ENCODE measurements at regions not wholly inside any gene's neighbourhood (a gene's known extent, or its start where the extent isn't known, plus 50 kb on each side); places are given as distances from the start of the nearest gene placed in this dataset.

DNA sequence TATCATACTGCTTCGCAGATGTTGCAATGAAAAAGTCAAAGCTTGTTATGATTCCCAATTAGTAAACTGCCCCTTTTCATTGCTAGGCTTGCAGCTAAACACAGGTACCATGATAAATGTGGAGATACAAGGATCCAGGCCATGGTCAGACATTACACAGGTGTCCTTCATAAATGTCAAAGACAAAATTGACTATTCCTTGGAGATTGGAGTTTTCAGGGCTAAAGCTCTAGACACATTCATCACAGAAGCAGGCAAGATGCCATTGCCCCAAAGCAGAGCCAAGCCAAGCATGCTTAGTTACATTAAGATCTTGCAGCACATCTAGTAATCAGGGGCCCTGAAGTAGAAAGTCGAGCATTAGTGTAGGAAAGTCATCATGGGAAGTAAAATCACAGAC lies 111.3 kb upstream of the INTU start (continued):
- TF ChIP-seq, protein P1, sequence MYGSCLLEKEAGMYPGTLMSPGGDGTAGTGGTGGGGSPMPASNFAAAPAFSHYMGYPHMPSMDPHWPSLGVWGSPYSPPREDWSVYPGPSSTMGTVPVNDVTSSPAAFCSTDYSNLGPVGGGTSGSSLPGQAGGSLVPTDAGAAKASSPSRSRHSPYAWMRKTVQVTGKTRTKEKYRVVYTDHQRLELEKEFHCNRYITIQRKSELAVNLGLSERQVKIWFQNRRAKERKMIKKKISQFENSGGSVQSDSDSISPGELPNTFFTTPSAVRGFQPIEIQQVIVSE (CRISPR knock-in tag; IDR thresholded peaks at IDR 0.05; ENCODE audit: borderline replicate concordance), result no peak
- TF ChIP-seq, protein P2, sequence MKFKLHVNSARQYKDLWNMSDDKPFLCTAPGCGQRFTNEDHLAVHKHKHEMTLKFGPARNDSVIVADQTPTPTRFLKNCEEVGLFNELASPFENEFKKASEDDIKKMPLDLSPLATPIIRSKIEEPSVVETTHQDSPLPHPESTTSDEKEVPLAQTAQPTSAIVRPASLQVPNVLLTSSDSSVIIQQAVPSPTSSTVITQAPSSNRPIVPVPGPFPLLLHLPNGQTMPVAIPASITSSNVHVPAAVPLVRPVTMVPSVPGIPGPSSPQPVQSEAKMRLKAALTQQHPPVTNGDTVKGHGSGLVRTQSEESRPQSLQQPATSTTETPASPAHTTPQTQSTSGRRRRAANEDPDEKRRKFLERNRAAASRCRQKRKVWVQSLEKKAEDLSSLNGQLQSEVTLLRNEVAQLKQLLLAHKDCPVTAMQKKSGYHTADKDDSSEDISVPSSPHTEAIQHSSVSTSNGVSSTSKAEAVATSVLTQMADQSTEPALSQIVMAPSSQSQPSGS (CRISPR knock-in tag; IDR thresholded peaks at IDR 0.05; ENCODE audit: borderline replicate concordance, low read depth), result no peak
- TF ChIP-seq ZNF671 (CRISPR knock-in tag; IDR thresholded peaks at IDR 0.05), result no peak
- TF ChIP-seq, protein P3, sequence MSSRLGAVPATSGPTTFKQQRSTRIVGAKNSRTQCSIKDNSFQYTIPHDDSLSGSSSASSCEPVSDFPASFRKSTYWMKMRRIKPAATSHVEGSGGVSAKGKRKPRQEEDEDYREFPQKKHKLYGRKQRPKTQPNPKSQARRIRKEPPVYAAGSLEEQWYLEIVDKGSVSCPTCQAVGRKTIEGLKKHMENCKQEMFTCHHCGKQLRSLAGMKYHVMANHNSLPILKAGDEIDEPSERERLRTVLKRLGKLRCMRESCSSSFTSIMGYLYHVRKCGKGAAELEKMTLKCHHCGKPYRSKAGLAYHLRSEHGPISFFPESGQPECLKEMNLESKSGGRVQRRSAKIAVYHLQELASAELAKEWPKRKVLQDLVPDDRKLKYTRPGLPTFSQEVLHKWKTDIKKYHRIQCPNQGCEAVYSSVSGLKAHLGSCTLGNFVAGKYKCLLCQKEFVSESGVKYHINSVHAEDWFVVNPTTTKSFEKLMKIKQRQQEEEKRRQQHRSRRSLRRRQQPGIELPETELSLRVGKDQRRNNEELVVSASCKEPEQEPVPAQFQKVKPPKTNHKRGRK (CRISPR knock-in tag; IDR thresholded peaks at IDR 0.05; ENCODE audit: borderline replicate concordance), result no peak

- H3K4me3 Mint-ChIP-seq, result no peak overlapping the region
- ChIA-PET CTCF (interaction anchor here (2.9 kb wide), 1 partner anchor 63 kb away, joined by 8 read pairs; no protein-coding TSS in a partner anchor), POLR2A (no interaction called here)
These were observed 109.4 kb upstream of the INTU start for GRCh38 chr4:127523369-127523768.

DNA sequence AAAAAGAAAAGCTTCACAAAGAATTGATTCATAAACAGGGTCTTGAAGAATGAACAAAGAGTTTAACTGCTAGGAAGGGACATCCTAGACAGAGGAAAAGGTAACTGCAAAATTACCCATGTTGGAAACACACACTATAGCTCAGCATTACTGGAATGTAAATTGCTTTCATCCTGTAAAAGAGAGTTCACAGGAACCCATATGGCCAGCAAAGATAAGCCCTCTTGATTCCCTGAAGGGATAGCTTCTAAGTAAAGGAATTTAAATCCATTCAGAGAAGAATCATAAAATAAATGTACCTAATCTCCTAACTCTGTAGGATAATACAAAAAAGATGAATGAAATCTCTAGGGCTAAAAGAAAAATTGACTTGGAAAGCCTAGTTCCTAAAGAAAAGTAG lies 107.1 kb upstream of the INTU start:
- Mint-ChIP-seq H3K27me3 (ENCODE audit: low read depth) (no peaks in the 10 kb centered on the region), H3K9me3 (peaks cover 18% of the 10 kb centered on the region), H3K36me3 (peaks cover 9% of the 10 kb centered on the region; the same call in 1 of the 2 replicates), H3K27ac (no peak overlapping the region), H3K4me1 (peaks cover 7% of the 10 kb centered on the region), H3K4me3 (no peak overlapping the region)
- ChIA-PET POLR2A (no interaction called here), CTCF (no interaction called here)
- no peak for DNase-seq (ENCODE audit: low spot score)
- no peak for ATAC-seq
- TF ChIP-seq ELF4 (CRISPR knock-in tag; IDR thresholded peaks at IDR 0.05; ENCODE audit: low read depth), result no peak
- no peak for TF ChIP-seq GTF2I (CRISPR knock-in tag; conservative IDR thresholded peaks at IDR 0.05)
- no peak for TF ChIP-seq NR3C1 (CRISPR knock-in tag; conservative IDR thresholded peaks at IDR 0.05; ENCODE audit: low read depth)
- TF ChIP-seq E2F4 (CRISPR knock-in tag; IDR thresholded peaks at IDR 0.05; ENCODE audit: borderline replicate concordance, low read depth), result no peak
- TF ChIP-seq, protein P4, sequence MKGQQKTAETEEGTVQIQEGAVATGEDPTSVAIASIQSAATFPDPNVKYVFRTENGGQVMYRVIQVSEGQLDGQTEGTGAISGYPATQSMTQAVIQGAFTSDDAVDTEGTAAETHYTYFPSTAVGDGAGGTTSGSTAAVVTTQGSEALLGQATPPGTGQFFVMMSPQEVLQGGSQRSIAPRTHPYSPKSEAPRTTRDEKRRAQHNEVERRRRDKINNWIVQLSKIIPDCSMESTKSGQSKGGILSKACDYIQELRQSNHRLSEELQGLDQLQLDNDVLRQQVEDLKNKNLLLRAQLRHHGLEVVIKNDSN (CRISPR knock-in tag; IDR thresholded peaks at IDR 0.05), result no peak
- TF ChIP-seq, protein P5, sequence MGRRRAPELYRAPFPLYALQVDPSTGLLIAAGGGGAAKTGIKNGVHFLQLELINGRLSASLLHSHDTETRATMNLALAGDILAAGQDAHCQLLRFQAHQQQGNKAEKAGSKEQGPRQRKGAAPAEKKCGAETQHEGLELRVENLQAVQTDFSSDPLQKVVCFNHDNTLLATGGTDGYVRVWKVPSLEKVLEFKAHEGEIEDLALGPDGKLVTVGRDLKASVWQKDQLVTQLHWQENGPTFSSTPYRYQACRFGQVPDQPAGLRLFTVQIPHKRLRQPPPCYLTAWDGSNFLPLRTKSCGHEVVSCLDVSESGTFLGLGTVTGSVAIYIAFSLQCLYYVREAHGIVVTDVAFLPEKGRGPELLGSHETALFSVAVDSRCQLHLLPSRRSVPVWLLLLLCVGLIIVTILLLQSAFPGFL (CRISPR knock-in tag; IDR thresholded peaks at IDR 0.05; ENCODE audit: borderline replicate concordance), result no peak
- TF ChIP-seq, protein P6, sequence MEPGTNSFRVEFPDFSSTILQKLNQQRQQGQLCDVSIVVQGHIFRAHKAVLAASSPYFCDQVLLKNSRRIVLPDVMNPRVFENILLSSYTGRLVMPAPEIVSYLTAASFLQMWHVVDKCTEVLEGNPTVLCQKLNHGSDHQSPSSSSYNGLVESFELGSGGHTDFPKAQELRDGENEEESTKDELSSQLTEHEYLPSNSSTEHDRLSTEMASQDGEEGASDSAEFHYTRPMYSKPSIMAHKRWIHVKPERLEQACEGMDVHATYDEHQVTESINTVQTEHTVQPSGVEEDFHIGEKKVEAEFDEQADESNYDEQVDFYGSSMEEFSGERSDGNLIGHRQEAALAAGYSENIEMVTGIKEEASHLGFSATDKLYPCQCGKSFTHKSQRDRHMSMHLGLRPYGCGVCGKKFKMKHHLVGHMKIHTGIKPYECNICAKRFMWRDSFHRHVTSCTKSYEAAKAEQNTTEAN (CRISPR knock-in tag; IDR thresholded peaks at IDR 0.05), result no peak
- TF ChIP-seq, protein P7, sequence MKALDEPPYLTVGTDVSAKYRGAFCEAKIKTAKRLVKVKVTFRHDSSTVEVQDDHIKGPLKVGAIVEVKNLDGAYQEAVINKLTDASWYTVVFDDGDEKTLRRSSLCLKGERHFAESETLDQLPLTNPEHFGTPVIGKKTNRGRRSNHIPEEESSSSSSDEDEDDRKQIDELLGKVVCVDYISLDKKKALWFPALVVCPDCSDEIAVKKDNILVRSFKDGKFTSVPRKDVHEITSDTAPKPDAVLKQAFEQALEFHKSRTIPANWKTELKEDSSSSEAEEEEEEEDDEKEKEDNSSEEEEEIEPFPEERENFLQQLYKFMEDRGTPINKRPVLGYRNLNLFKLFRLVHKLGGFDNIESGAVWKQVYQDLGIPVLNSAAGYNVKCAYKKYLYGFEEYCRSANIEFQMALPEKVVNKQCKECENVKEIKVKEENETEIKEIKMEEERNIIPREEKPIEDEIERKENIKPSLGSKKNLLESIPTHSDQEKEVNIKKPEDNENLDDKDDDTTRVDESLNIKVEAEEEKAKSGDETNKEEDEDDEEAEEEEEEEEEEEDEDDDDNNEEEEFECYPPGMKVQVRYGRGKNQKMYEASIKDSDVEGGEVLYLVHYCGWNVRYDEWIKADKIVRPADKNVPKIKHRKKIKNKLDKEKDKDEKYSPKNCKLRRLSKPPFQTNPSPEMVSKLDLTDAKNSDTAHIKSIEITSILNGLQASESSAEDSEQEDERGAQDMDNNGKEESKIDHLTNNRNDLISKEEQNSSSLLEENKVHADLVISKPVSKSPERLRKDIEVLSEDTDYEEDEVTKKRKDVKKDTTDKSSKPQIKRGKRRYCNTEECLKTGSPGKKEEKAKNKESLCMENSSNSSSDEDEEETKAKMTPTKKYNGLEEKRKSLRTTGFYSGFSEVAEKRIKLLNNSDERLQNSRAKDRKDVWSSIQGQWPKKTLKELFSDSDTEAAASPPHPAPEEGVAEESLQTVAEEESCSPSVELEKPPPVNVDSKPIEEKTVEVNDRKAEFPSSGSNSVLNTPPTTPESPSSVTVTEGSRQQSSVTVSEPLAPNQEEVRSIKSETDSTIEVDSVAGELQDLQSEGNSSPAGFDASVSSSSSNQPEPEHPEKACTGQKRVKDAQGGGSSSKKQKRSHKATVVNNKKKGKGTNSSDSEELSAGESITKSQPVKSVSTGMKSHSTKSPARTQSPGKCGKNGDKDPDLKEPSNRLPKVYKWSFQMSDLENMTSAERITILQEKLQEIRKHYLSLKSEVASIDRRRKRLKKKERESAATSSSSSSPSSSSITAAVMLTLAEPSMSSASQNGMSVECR (CRISPR knock-in tag; IDR thresholded peaks at IDR 0.05; ENCODE audit: borderline replicate concordance), result no peak
- no peak for TF ChIP-seq PRRX2 (CRISPR knock-in tag; IDR thresholded peaks at IDR 0.05)
- TF ChIP-seq, protein P8, sequence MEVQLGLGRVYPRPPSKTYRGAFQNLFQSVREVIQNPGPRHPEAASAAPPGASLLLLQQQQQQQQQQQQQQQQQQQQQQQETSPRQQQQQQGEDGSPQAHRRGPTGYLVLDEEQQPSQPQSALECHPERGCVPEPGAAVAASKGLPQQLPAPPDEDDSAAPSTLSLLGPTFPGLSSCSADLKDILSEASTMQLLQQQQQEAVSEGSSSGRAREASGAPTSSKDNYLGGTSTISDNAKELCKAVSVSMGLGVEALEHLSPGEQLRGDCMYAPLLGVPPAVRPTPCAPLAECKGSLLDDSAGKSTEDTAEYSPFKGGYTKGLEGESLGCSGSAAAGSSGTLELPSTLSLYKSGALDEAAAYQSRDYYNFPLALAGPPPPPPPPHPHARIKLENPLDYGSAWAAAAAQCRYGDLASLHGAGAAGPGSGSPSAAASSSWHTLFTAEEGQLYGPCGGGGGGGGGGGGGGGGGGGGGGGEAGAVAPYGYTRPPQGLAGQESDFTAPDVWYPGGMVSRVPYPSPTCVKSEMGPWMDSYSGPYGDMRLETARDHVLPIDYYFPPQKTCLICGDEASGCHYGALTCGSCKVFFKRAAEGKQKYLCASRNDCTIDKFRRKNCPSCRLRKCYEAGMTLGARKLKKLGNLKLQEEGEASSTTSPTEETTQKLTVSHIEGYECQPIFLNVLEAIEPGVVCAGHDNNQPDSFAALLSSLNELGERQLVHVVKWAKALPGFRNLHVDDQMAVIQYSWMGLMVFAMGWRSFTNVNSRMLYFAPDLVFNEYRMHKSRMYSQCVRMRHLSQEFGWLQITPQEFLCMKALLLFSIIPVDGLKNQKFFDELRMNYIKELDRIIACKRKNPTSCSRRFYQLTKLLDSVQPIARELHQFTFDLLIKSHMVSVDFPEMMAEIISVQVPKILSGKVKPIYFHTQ (CRISPR knock-in tag; IDR thresholded peaks at IDR 0.05), result no peak

More at GRCh38 chr4:127523369-127523768, 109.4 kb upstream of the INTU start:
- H3K27me3 Mint-ChIP-seq (ENCODE audit: low read depth), result no peaks in the 10 kb centered on the region
- ATAC-seq (peak; percentile 67), DNase-seq (ENCODE audit: low spot score) (no peak)
- TF ChIP-seq, protein P1 (CRISPR knock-in tag; IDR thresholded peaks at IDR 0.05; ENCODE audit: borderline replicate concordance), result no peak
- no peak for TF ChIP-seq ZNF423 (CRISPR knock-in tag; IDR thresholded peaks at IDR 0.05)
- peaks cover 12% of the 10 kb centered on the region for H3K9me3 Mint-ChIP-seq
- H3K36me3 Mint-ChIP-seq, result peaks cover 5% of the 10 kb centered on the region; the same call in 1 of the 2 replicates
- H3K27ac Mint-ChIP-seq, result no peak overlapping the region
- peaks cover 22% of the 10 kb centered on the region for H3K4me1 Mint-ChIP-seq
